AG09309 (cell line): ENCODE measurements at regions not wholly inside any gene's neighbourhood (a gene's known extent, or its start where the extent isn't known, plus 50 kb on each side); places are given as distances from the start of the nearest gene placed in this dataset.
A peak's percentile ranks its signal among the peaks of the same experiment; 100 is the strongest.

ENCODE experiments used
- DNase-seq: peaks from one replicate; pipeline ENCODE4 v3.0.0-alpha.2; 2010; ENCODE audit warnings: low read depth
- H3K4me3 ChIP-seq: 2 replicates; pipeline ENCODE4 v1.5.1; 2011; ENCODE audit warnings: mild to moderate bottlenecking, low read depth, low read length, moderate library complexity; ENCODE audit not compliant: control insufficient read depth
- CTCF ChIP-seq: IDR thresholded peaks from 2 replicates; pipeline ENCODE4 v1.5.1; 2011; ENCODE audit warnings: mild to moderate bottlenecking, low read depth, low read length, inconsistent platforms; ENCODE audit not compliant: insufficient read depth, control insufficient read depth; ENCODE audit errors: missing control alignments

- no peak overlapping the region for H3K4me3 ChIP-seq
- TF ChIP-seq CTCF = no peak
- DNase-seq = no peak
These were observed 374.8 kb downstream of the ZFHX3 start for GRCh38 chr16:72673118-72673517.

GRCh38 chr16:72666267-72666666 lies 381.7 kb downstream of the ZFHX3 start:
- no peak for DNase-seq
- TF ChIP-seq CTCF = no peak
- H3K4me3 ChIP-seq = no peak overlapping the region

- H3K4me3 ChIP-seq = peak overlapping the region; percentile 95
- TF ChIP-seq CTCF = no peak
- no peak for DNase-seq
These were observed 382.2 kb downstream of the ZFHX3 start for GRCh38 chr16:72665701-72666100.

- H3K4me3 ChIP-seq = peak overlapping the region; percentile 95
- peak; percentile 96 for DNase-seq
- TF ChIP-seq CTCF = peak; percentile 7
These were observed 383.2 kb downstream of the ZFHX3 start for GRCh38 chr16:72664509-72665408.

GRCh38 chr16:72664056-72664508 lies 383.8 kb downstream of the ZFHX3 start:
- TF ChIP-seq CTCF = no peak
- DNase-seq = no peak
- H3K4me3 ChIP-seq = peak overlapping the region; percentile 95

GRCh38 chr16:72658888-72659717 lies 388.8 kb downstream of the ZFHX3 start:
- H3K4me3 ChIP-seq = no peak overlapping the region
- TF ChIP-seq CTCF = no peak
- DNase-seq = no peak
